ENCODE measurements at regions not wholly inside any gene's neighbourhood (a gene's known extent, or its start where the extent isn't known, plus 50 kb on each side); places are given as distances from the start of the nearest gene placed in this dataset.
"Not testable (repeated sequence)": the region's sequence is repeated elsewhere in the genome, so short reads cannot be mapped to it uniquely, and the experiment has no call there.

DNA sequence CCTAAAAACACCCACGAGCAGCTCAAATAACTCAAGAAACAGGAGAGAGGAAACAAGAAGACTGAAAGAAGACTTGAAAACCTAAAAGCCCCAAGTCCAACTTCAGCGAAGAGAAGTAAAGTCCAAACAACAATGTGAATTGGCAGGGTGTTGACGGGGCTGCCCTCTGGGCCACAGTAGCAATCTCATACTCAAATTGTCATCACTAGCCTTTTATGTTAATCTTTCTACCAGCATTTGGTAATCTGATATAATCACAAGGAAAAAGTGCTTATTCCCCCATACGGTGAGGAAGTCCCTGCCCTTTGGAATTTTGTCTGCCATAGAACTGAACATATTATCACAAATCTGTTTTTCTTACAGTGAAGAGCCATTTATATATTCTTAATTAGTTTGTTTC lies 51.5 kb upstream of the IFNE start:
- ATAC-seq (ENCODE audit: low read depth) (no peak), DNase-seq (ENCODE audit: low spot score) (no peak)
- TF ChIP-seq CTCF (IDR thresholded peaks at IDR 0.05; ENCODE audit: poor library complexity, severe bottlenecking) = no peak
- Histone ChIP-seq H3K9me3 (ENCODE audit: severe bottlenecking) (no peaks in the 10 kb centered on the region), H3K27me3 (ENCODE audit: insufficient read depth, poor library complexity, severe bottlenecking) (no peaks in the 10 kb centered on the region), H3K4me3 (ENCODE audit: severe bottlenecking) (no peak overlapping the region), H3K27ac (ENCODE audit: poor library complexity, severe bottlenecking) (peak overlapping the region; percentile 13), H3K36me3 (ENCODE audit: low read depth) (peaks cover 85% of the 10 kb centered on the region), H3K4me1 (ENCODE audit: insufficient read depth, poor library complexity, severe bottlenecking) (no peaks in the 10 kb centered on the region)

GRCh38 chr9:21535396-21535795 lies 53.3 kb upstream of the IFNE start:
- no peak for TF ChIP-seq CTCF (IDR thresholded peaks at IDR 0.05; ENCODE audit: poor library complexity, severe bottlenecking)
- H3K27ac ChIP-seq (ENCODE audit: poor library complexity, severe bottlenecking) = no peak overlapping the region
- DNase-seq (ENCODE audit: low spot score) (no peak), ATAC-seq (ENCODE audit: low read depth) (peak; percentile 42; the same call in 2 of the 3 replicates)
- H3K4me1 ChIP-seq (ENCODE audit: insufficient read depth, poor library complexity, severe bottlenecking) = peaks cover 4% of the 10 kb centered on the region
- no peaks in the 10 kb centered on the region for H3K27me3 ChIP-seq (ENCODE audit: insufficient read depth, poor library complexity, severe bottlenecking)
- no peak overlapping the region for H3K4me3 ChIP-seq (ENCODE audit: severe bottlenecking)
- H3K36me3 ChIP-seq (ENCODE audit: low read depth) = peaks cover 73% of the 10 kb centered on the region
- H3K9me3 ChIP-seq (ENCODE audit: severe bottlenecking) = no peaks in the 10 kb centered on the region

GRCh38 chr9:21542787-21543186 lies 60.7 kb upstream of the IFNE start:
- Histone ChIP-seq H3K27me3 (ENCODE audit: insufficient read depth, poor library complexity, severe bottlenecking) (no peaks in the 10 kb centered on the region), H3K36me3 (ENCODE audit: low read depth) (peaks cover 67% of the 10 kb centered on the region), H3K9me3 (ENCODE audit: severe bottlenecking) (no peaks in the 10 kb centered on the region), H3K4me3 (ENCODE audit: severe bottlenecking) (no peak overlapping the region), H3K27ac (ENCODE audit: poor library complexity, severe bottlenecking) (peak overlapping the region; percentile 98), H3K4me1 (ENCODE audit: insufficient read depth, poor library complexity, severe bottlenecking) (peaks cover 52% of the 10 kb centered on the region)
- TF ChIP-seq CTCF (IDR thresholded peaks at IDR 0.05; ENCODE audit: poor library complexity, severe bottlenecking) = no peak
- ATAC-seq (ENCODE audit: low read depth) (no peak), DNase-seq (ENCODE audit: low spot score) (no peak)

GRCh38 chr9:21543187-21543586 lies 61.1 kb upstream of the IFNE start:
- H3K9me3 ChIP-seq (ENCODE audit: severe bottlenecking) = no peaks in the 10 kb centered on the region
- no peak for DNase-seq (ENCODE audit: low spot score)
- H3K36me3 ChIP-seq (ENCODE audit: low read depth) = peaks cover 71% of the 10 kb centered on the region
- TF ChIP-seq CTCF (IDR thresholded peaks at IDR 0.05; ENCODE audit: poor library complexity, severe bottlenecking) = no peak
- no peaks in the 10 kb centered on the region for H3K27me3 ChIP-seq (ENCODE audit: insufficient read depth, poor library complexity, severe bottlenecking)
- no peak overlapping the region for H3K4me3 ChIP-seq (ENCODE audit: severe bottlenecking)
- 0 out of 3 replicates have a peak, but pooled peaks have one; percentile 9 for ATAC-seq (ENCODE audit: low read depth)
- peak overlapping the region; percentile 98 for H3K27ac ChIP-seq (ENCODE audit: poor library complexity, severe bottlenecking)
- peaks cover 56% of the 10 kb centered on the region for H3K4me1 ChIP-seq (ENCODE audit: insufficient read depth, poor library complexity, severe bottlenecking)

DNA sequence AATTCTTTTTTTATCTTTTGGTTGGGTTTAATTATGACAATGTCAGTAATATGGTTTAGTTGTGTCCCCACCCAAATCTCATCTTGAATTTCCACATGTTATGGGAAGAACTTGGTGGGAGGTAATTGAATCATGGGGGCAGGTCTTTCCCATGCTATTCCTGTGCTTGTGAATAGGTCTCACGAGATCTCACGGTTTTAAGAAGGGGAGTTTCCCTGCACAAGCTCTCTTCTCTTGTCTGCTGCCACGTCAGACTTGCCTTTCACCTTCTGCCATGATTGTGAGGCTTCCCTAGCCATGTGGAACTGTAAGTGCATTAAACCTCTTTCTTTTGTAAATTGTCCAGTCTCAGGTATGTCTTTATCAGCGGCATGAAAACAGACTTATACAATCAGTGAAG lies 61.7 kb upstream of the IFNE start:
- not testable (repeated sequence) for H3K4me3 ChIP-seq (ENCODE audit: severe bottlenecking); H3K27me3 ChIP-seq (ENCODE audit: insufficient read depth, poor library complexity, severe bottlenecking); DNase-seq (ENCODE audit: low spot score); H3K9me3 ChIP-seq (ENCODE audit: severe bottlenecking); ATAC-seq (ENCODE audit: low read depth)
- Histone ChIP-seq H3K36me3 (ENCODE audit: low read depth) (peaks cover 74% of the 10 kb centered on the region), H3K4me1 (ENCODE audit: insufficient read depth, poor library complexity, severe bottlenecking) (peaks cover 61% of the 10 kb centered on the region), H3K27ac (ENCODE audit: poor library complexity, severe bottlenecking) (peak overlapping the region; percentile 98)
